A673 (cell line): ENCODE measurements at regions not wholly inside any gene's neighbourhood (a gene's known extent, or its start where the extent isn't known, plus 50 kb on each side); places are given as distances from the start of the nearest gene placed in this dataset.

Source experiments
- CTCF ChIP-seq: fragments of 300-800, 200-600 bp; sonication (generic); conservative IDR thresholded peaks from 2 replicates; pipeline ENCODE4 v1.5.1; 2017; ENCODE audit warnings: low read depth, mild to moderate bottlenecking, antibody characterized with exemption, low read length, moderate library complexity, mixed read lengths
- EZH2 ChIP-seq: fragments of 200-600 bp; sonication (generic); IDR thresholded peaks from 2 replicates; pipeline ENCODE4 v1.6.1; 2017; ENCODE audit warnings: borderline replicate concordance, low read depth, mild to moderate bottlenecking, mixed read lengths, antibody characterized with exemption, low read length; ENCODE audit not compliant: poor library complexity, severe bottlenecking

- TF ChIP-seq CTCF, result no peak
- TF ChIP-seq EZH2, result no peak
Measured at GRCh38 chr12:16453319-16453718, 105.9 kb downstream of the MGST1 start.
